NT2/D1 (cell line): ENCODE measurements at regions not wholly inside any gene's neighbourhood (a gene's known extent, or its start where the extent isn't known, plus 50 kb on each side); places are given as distances from the start of the nearest gene placed in this dataset.

Source experiments
- YY1 ChIP-seq: IDR thresholded peaks from 2 replicates; pipeline ENCODE4 v1.6.1; 2011; ENCODE audit not compliant: insufficient read length, insufficient read depth
- ZNF274 ChIP-seq: IDR thresholded peaks from 2 replicates; pipeline ENCODE4 v1.6.1; 2011; ENCODE audit warnings: mild to moderate bottlenecking, low read depth, low read length

GRCh38 chr11:116618461-116618860, 154.3 kb downstream of the BUD13 start:
- no peak for TF ChIP-seq ZNF274
- TF ChIP-seq YY1, result no peak
